HepG2 (cell line): ENCODE measurements at regions not wholly inside any gene's neighbourhood (a gene's known extent, or its start where the extent isn't known, plus 50 kb on each side); places are given as distances from the start of the nearest gene placed in this dataset.
A peak's percentile ranks its signal among the peaks of the same experiment; 100 is the strongest.

Source experiments
- ESRRA ChIP-seq: sonication (generic); formaldehyde crosslinking; IDR thresholded peaks from 2 replicates; pipeline ENCODE4 v1.5.1; 2020; ENCODE audit warnings: mild to moderate bottlenecking, low read depth, missing genetic modification reagents
- HBP1 ChIP-seq: IDR thresholded peaks from 2 replicates; pipeline ENCODE4 v1.6.1; 2016; ENCODE audit warnings: low read depth, control low read depth
- HNF4G ChIP-seq, 2 experiments: sonication (generic) in 1 of 2; formaldehyde crosslinking in 1 of 2; IDR thresholded peaks; 2 replicates each; pipeline versions ENCODE4 v1.4.0 to v1.6.1; 2011 to 2020; ENCODE audit warnings: borderline replicate concordance in 2 of 2, low read depth in 2 of 2, mild to moderate bottlenecking in 2 of 2, low read length in 1 of 2, missing genetic modification reagents in 1 of 2, moderate library complexity in 1 of 2
- ISL2 ChIP-seq: sonication (generic); formaldehyde crosslinking; IDR thresholded peaks from 2 replicates; pipeline ENCODE4 v1.5.0; 2020; ENCODE audit warnings: missing genetic modification reagents
- MATR3 ChIP-seq: sonication (generic); formaldehyde crosslinking; IDR thresholded peaks from 2 replicates; pipeline ENCODE4 v1.4.0; 2020; ENCODE audit warnings: missing genetic modification reagents
- POLR2AphosphoS2 ChIP-seq: IDR thresholded peaks from 2 replicates; pipeline ENCODE4 v1.6.1; 2011; ENCODE audit warnings: low read depth, low read length, improper control_type of control experiment
- POLR2G ChIP-seq: fragments of 200-400 bp; formaldehyde crosslinking; IDR thresholded peaks from 2 replicates; pipeline ENCODE4 v1.6.1; 2018; ENCODE audit warnings: mild to moderate bottlenecking, low read depth, low read length, moderate library complexity
- ZBTB40 ChIP-seq, 2 experiments: fragments of 450-650 bp in 1 of 2; sonication (generic) in 1 of 2; formaldehyde crosslinking in 1 of 2; IDR thresholded peaks; 2 replicates each; pipeline versions ENCODE4 v1.6.1 to v1.8.0; 2016 to 2022; ENCODE audit warnings: antibody characterized with exemption in 1 of 2, mild to moderate bottlenecking in 1 of 2, missing genetic modification reagents in 1 of 2
- ZNF124 ChIP-seq: sonication (generic); formaldehyde crosslinking; IDR thresholded peaks from 2 replicates; pipeline ENCODE4 v1.4.0; 2020; ENCODE audit warnings: missing genetic modification reagents
- ZNF556 ChIP-seq: sonication (generic); formaldehyde crosslinking; IDR thresholded peaks from 2 replicates; pipeline ENCODE4 v1.4.0; 2020; ENCODE audit warnings: mild to moderate bottlenecking, missing genetic modification reagents, borderline replicate concordance
- ZNF644 ChIP-seq: IDR thresholded peaks from 2 replicates; pipeline ENCODE4 v1.6.1; 2016; ENCODE audit warnings: low read depth
- ZNF841 ChIP-seq: sonication (generic); formaldehyde crosslinking; IDR thresholded peaks from 2 replicates; pipeline ENCODE4 v1.8.1; 2023; ENCODE audit warnings: missing genetic modification reagents, borderline replicate concordance
- ZSCAN22 ChIP-seq: sonication (generic); formaldehyde crosslinking; IDR thresholded peaks from 2 replicates; pipeline ENCODE4 v1.4.0; 2020; ENCODE audit warnings: mild to moderate bottlenecking, missing genetic modification reagents

- TF ChIP-seq ISL2 (peak; percentile 82), POLR2G (no peak), ZNF644 (CRISPR knock-in tag) (peak; percentile 53; the same call in 1 of the 2 replicates), ESRRA (CRISPR knock-in tag) (peak; percentile 59; the same call in 1 of the 2 replicates), HNF4G (IDR thresholded peaks at IDR 0.05; ENCODE audit: borderline replicate concordance, low read depth, low read length) (0 out of 2 replicates have a peak, but pooled peaks have one; percentile 29), HNF4G (CRISPR knock-in tag; IDR thresholded peaks at IDR 0.05; ENCODE audit: borderline replicate concordance, low read depth) (no peak), ZNF556 (no peak), ZNF841 (CRISPR knock-in tag) (no peak), MATR3 (no peak), ZSCAN22 (CRISPR knock-in tag) (no peak), POLR2AphosphoS2 (no peak), ZBTB40 (IDR thresholded peaks at IDR 0.05) (no peak), ZBTB40 (CRISPR knock-in tag; IDR thresholded peaks at IDR 0.05) (no peak), HBP1 (CRISPR knock-in tag) (no peak), ZNF124 (CRISPR knock-in tag) (no peak; the same call in 1 of the 2 replicates)
Observed at GRCh38 chr12:46483572-46484395, 111.2 kb upstream of the SLC38A2 start (continued).
